PC-3 (cell line): ENCODE measurements at regions not wholly inside any gene's neighbourhood (a gene's known extent, or its start where the extent isn't known, plus 50 kb on each side); places are given as distances from the start of the nearest gene placed in this dataset.
A peak's percentile ranks its signal among the peaks of the same experiment; 100 is the strongest.

Experiments
- ATAC-seq: fragments of 200-7000 bp; cut with Tn5 transposase; 2 replicates; pipeline ENCODE4 v1.9.1; 2020; ENCODE audit warnings: mild to moderate bottlenecking, moderate library complexity
- BruUV-seq: library from RNA; stranded (reverse); fragments of 400-500 nt; replicated peaks from 2 replicates; lab custom pipeline; 2021; lab: Mats Ljungman, UMichigan
- CTCF ChIA-PET: fragments of 300-600 bp; sonication (Branson Sonifier 250); formaldehyde crosslinking; loops from one replicate; lab custom pipeline; 2022; ENCODE audit warnings: antibody characterized with exemption; lab: Charles Lee
- POLR2A ChIA-PET: fragments of 300-600 bp; sonication (Branson Sonifier 250); formaldehyde crosslinking; loops from one replicate; lab custom pipeline; 2022; ENCODE audit warnings: antibody characterized with exemption; ENCODE audit not compliant: unreplicated experiment; lab: Charles Lee
- DNase-seq: peaks from one replicate; pipeline ENCODE4 v3.0.0-alpha.2; 2015
- H2AFZ ChIP-seq: fragments of 300-600 bp; sonication (generic); 2 replicates; pipeline ENCODE4 v1.6.0; 2016; ENCODE audit warnings: antibody characterized with exemption, low read length
- H3F3A ChIP-seq: fragments of 300-600 bp; sonication (generic); one replicate; pipeline ENCODE4 v1.6.0; 2017; ENCODE audit warnings: antibody characterized with exemption, low read length, control low read depth, mild to moderate bottlenecking; ENCODE audit not compliant: unreplicated experiment
- H3K27ac ChIP-seq: fragments of 300-600 bp; sonication (generic); 2 replicates; pipeline ENCODE4 v1.5.1; 2016; ENCODE audit warnings: mild to moderate bottlenecking, low read length
- H3K27me3 ChIP-seq: fragments of 300-600 bp; sonication (generic); 2 replicates; pipeline ENCODE4 v1.6.1; 2016; ENCODE audit warnings: low read length, mixed read lengths
- H3K36me3 ChIP-seq: fragments of 300-600 bp; sonication (generic); 2 replicates; pipeline ENCODE4 v1.6.1; 2016; ENCODE audit warnings: low read depth, mixed run types, low read length, mixed read lengths
- H3K4me1 ChIP-seq: fragments of 300-600 bp; sonication (generic); 2 replicates; pipeline ENCODE4 v1.5.1; 2016; ENCODE audit warnings: low read length; ENCODE audit not compliant: insufficient read depth
- H3K4me2 ChIP-seq: fragments of 300-600 bp; sonication (generic); 2 replicates; pipeline ENCODE4 v1.6.0; 2016; ENCODE audit warnings: low read length
- H3K4me3 ChIP-seq: fragments of 300-600 bp; sonication (generic); 2 replicates; pipeline ENCODE4 v1.5.1; 2016; ENCODE audit warnings: mild to moderate bottlenecking, low read length, mixed read lengths
- H3K79me2 ChIP-seq: fragments of 300-600 bp; sonication (generic); 2 replicates; pipeline ENCODE4 v1.6.1; 2017; ENCODE audit warnings: low read length, mixed read lengths
- H3K9ac ChIP-seq: fragments of 300-600 bp; sonication (generic); 2 replicates; pipeline ENCODE4 v1.6.0; 2016; ENCODE audit warnings: mild to moderate bottlenecking, low read length
- H3K9me2 ChIP-seq: fragments of 300-600 bp; sonication (generic); replicated peaks from 2 replicates; pipeline ENCODE4 v1.6.1; 2016; ENCODE audit warnings: mixed run types, low read length, mixed read lengths
- H3K9me3 ChIP-seq: fragments of 300-600 bp; sonication (generic); 2 replicates; pipeline ENCODE4 v1.6.1; 2016; ENCODE audit warnings: low read length, mixed read lengths
- H4K20me1 ChIP-seq: fragments of 300-600 bp; sonication (generic); 2 replicates; pipeline ENCODE4 v1.6.1; 2016; ENCODE audit warnings: low read length, mixed read lengths
- CTCF ChIP-seq: fragments of 300-600 bp; sonication (generic); conservative IDR thresholded peaks from 2 replicates; pipeline ENCODE4 v1.5.1; 2017; ENCODE audit warnings: antibody characterized with exemption, low read depth, mild to moderate bottlenecking, low read length
- EZH2 ChIP-seq: fragments of 300-600 bp; sonication (generic); IDR thresholded peaks from one replicate; pipeline ENCODE4 v1.6.1; 2017; ENCODE audit warnings: antibody characterized with exemption, mild to moderate bottlenecking, low read length; ENCODE audit not compliant: unreplicated experiment
- EZH2phosphoT487 ChIP-seq: fragments of 300-600 bp; sonication (generic); IDR thresholded peaks from 2 replicates; pipeline ENCODE4 v1.6.1; 2018; ENCODE audit warnings: mild to moderate bottlenecking, antibody characterized with exemption, low read length, borderline replicate concordance
- intact Hi-C: fragments of 100-400 bp; cut with micrococcal nuclease; formaldehyde crosslinking; loops from 2 replicates; pipeline ENCODE4 v1.9.0; 2023

GRCh38 chr11:39239553-39239952 is 2219.9 kb downstream of the LRRC4C start:
- Histone ChIP-seq H3K4me2 (no peak overlapping the region), H3K4me3 (no peak overlapping the region), H3K4me1 (no peaks in the 10 kb centered on the region), H3K9me3 (no peaks in the 10 kb centered on the region), H3K27me3 (no peaks in the 10 kb centered on the region), H3K36me3 (no peaks in the 10 kb centered on the region), H3K27ac (no peak overlapping the region), H3F3A (no peaks in the 10 kb centered on the region), H3K79me2 (no peaks in the 10 kb centered on the region), H2AFZ (no peak overlapping the region), H3K9ac (no peak overlapping the region), H3K9me2 (no peaks in the 10 kb centered on the region), H4K20me1 (no peaks in the 10 kb centered on the region)
- intact Hi-C loops, result no loop called here
- DNase-seq (peak; percentile 63), ATAC-seq (peak; percentile 45; the same call in 1 of the 2 replicates)
- POLR2A ChIA-PET, result no interaction called here
- no TSS peak for BruUV-seq
- no peak for TF ChIP-seq CTCF
- CTCF ChIA-PET, result no interaction called here

- CTCF ChIA-PET, result no interaction called here
- no peak overlapping the region for H2AFZ ChIP-seq
- no peak overlapping the region for H3K27ac ChIP-seq
- TF ChIP-seq EZH2phosphoT487, result no peak
- no peak for TF ChIP-seq CTCF
- no peak for TF ChIP-seq EZH2
- DNase-seq (peak; percentile 60), ATAC-seq (peak; percentile 24; the same call in 1 of the 2 replicates)
- H4K20me1 ChIP-seq, result no peaks in the 10 kb centered on the region
- no peak overlapping the region for H3K4me2 ChIP-seq
- POLR2A ChIA-PET, result no interaction called here
- intact Hi-C loops, result no loop called here
- H3F3A ChIP-seq, result no peaks in the 10 kb centered on the region
- H3K9me2 ChIP-seq, result no peaks in the 10 kb centered on the region
- BruUV-seq, result no TSS peak
- no peak overlapping the region for H3K4me3 ChIP-seq
- H3K9ac ChIP-seq, result no peak overlapping the region
- no peaks in the 10 kb centered on the region for H3K27me3 ChIP-seq
- H3K9me3 ChIP-seq, result no peaks in the 10 kb centered on the region
- H3K4me1 ChIP-seq, result no peaks in the 10 kb centered on the region
- no peaks in the 10 kb centered on the region for H3K36me3 ChIP-seq
- H3K79me2 ChIP-seq, result no peaks in the 10 kb centered on the region
These were observed 2222.5 kb downstream of the LRRC4C start for GRCh38 chr11:39236916-39237315.

GRCh38 chr11:39221550-39222138 is 2237.8 kb downstream of the LRRC4C start:
- intact Hi-C loops, result loop anchor here (1.0 to 10.0 kb wide), 3 partner anchors 39 to 285 kb away; no protein-coding TSS in a partner anchor
- Histone ChIP-seq H3K4me3 (no peak overlapping the region), H3K4me2 (peak overlapping the region; percentile 42), H3K9ac (no peak overlapping the region), H3F3A (no peaks in the 10 kb centered on the region), H3K27me3 (no peaks in the 10 kb centered on the region), H3K9me2 (no peaks in the 10 kb centered on the region), H4K20me1 (no peaks in the 10 kb centered on the region), H3K27ac (peak overlapping the region; percentile 59), H3K4me1 (peaks cover 14% of the 10 kb centered on the region), H3K79me2 (no peaks in the 10 kb centered on the region), H3K9me3 (no peaks in the 10 kb centered on the region), H3K36me3 (no peaks in the 10 kb centered on the region), H2AFZ (0 out of 2 replicates have a peak overlapping the region, but pooled peaks have one; percentile 34)
- BruUV-seq, result no TSS peak
- CTCF ChIA-PET, result no interaction called here
- DNase-seq (peak; percentile 60), ATAC-seq (peak; percentile 87)
- TF ChIP-seq CTCF, result no peak
- no peak for TF ChIP-seq EZH2phosphoT487
- no peak for TF ChIP-seq EZH2
- POLR2A ChIA-PET, result interaction anchor here (0.7 kb wide), 1 partner anchor 240 kb away, joined by 5 read pairs; no protein-coding TSS in a partner anchor
